ENCODE measurements at regions not wholly inside any gene's neighbourhood (a gene's known extent, or its start where the extent isn't known, plus 50 kb on each side); places are given as distances from the start of the nearest gene placed in this dataset.
"Not testable (repeated sequence)": the region's sequence is repeated elsewhere in the genome, so short reads cannot be mapped to it uniquely, and the experiment has no call there.

DNA sequence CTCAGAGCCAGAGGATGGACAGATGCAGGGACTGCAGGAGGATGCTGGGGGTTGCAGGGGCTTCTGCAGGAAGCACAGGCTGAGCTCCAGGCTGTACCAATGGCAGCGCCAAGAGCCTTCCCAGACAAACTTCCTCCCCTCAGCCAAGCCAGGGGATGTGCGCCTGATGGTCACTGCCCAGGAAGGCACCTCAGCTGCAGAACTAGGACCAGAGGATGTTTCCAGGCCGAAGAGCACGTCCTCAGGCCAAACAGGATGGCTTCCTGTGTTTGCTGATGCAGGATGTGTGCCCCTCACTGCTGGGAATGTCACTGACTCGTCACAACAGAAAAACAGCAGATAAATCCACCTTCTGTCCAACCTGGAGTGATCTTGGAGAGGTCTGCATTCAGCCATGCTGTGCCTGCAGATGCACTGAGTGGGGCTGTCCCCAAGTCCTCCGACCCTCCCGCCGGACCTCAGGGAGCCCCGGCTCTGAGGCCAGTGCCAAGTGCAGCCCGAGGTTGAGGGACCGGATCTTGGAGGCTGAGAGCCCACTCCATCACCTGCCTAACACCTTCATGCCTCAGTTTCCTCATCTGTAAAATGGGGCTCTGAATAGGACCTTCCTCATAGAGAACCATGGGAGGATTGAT, 152.5 kb upstream of the CHST15 start:
- Histone ChIP-seq H3K36me3 (replicated peaks; ENCODE audit: control insufficient read depth, insufficient read depth, low read length) (no peaks in the 10 kb centered on the region), H3K27me3 (ENCODE audit: control insufficient read depth, insufficient read depth, low read length) (no peaks in the 10 kb centered on the region), H3K4me3 (ENCODE audit: insufficient read depth, low read depth, low read length) (no peak overlapping the region)
- DNase-seq, result no peak

DNA sequence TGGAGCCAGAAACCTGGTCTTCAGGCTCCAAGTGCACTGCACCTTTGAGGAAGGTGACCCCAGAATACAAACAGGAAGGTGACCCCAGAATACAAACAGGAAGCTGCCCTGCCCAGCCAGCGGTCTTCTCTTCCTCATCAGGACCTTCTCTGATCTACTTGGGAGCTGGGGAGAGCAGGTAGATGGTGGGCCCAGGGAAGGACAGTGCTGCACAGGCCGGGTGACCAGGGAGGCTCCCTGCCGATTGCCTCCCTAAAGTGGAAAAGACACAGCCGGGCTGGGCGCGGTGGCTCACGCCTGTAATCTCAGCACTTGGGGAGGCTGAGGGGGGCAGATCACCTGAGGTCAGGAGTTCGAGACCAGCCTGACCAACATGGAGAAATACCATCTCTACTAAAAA, 151.8 kb upstream of the CHST15 start:
- no peaks in the 10 kb centered on the region for H3K36me3 ChIP-seq (replicated peaks; ENCODE audit: control insufficient read depth, insufficient read depth, low read length)
- DNase-seq, result no peak
- H3K27me3 ChIP-seq (ENCODE audit: control insufficient read depth, insufficient read depth, low read length), result no peaks in the 10 kb centered on the region
- H3K4me3 ChIP-seq (ENCODE audit: insufficient read depth, low read depth, low read length), result no peak overlapping the region

DNA sequence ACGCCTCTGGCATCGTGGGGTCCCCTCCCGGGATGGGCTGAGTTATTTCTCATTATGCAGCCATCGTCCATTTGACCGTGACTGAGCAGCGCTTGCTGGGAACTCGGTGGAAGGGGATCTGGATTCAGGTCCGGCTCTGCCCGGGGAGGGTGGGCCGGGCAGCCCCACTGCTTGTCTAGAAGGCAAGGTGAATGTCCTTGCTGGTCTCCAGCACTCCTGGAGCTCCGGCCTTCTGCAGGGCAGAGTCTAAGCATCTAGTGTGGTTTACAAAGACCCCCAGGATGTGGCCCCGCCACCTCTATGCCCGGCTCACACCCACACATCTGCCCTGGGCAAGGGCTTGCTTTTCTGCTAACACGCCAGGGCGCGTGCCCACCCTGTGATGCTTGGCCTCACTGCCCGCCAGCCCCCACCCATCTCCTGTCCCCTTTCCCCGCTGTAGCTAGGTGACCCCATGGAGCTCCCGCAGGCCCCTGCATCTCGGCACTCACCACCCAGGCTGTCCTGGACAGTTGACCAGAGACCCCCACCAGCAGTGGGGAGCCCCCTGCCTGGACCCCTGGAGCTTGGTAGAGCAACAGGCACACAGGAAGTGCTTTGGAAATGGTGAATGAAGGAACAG, 151.0 kb upstream of the CHST15 start:
- no peak overlapping the region for H3K4me3 ChIP-seq (ENCODE audit: insufficient read depth, low read depth, low read length)
- no peaks in the 10 kb centered on the region for H3K36me3 ChIP-seq (replicated peaks; ENCODE audit: control insufficient read depth, insufficient read depth, low read length)
- DNase-seq, result no peak
- no peaks in the 10 kb centered on the region for H3K27me3 ChIP-seq (ENCODE audit: control insufficient read depth, insufficient read depth, low read length)

DNA sequence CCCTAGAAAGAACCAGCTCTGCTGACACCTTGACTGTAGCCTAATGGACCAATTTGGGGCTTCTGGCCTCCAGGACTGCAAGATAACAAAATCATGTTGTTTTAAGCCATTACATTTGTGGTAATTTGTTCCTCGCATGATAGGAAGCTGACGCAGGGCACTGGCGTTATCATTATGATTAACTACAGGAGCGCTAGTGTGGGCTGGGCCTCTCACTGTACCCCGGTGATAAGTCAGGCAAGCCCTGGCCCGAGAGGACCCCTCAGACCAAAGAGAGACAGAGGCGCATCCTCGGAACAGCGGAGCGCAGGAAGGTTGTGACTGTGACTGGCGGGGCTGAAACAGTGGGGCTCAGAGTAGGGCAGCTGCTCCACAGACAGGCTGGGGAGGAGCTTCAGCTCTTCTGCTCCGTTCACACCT, 150.3 kb upstream of the CHST15 start:
- H3K4me3 ChIP-seq (ENCODE audit: insufficient read depth, low read depth, low read length), result no peak overlapping the region

DNA sequence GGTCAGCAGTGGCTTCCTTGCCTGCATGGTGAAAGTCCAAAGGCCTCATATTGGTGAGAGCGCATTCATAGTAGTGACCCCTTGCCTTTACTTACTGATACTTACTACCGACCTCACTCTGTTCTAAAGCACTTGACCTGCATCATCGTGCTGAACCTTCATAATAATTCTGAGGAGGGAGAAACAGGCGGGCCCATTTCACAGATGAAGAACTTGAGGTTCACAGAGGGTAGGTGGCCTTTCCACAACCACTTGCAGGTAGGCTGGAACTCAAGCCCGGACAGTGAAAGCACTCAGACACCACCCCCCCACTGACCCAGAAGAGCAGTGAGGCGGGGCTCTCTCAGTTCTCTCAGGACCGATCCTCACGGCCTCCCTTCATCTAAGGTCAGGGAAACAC, 149.4 kb upstream of the CHST15 start:
- Histone ChIP-seq H3K36me3 (replicated peaks; ENCODE audit: control insufficient read depth, insufficient read depth, low read length) (no peaks in the 10 kb centered on the region), H3K27me3 (ENCODE audit: control insufficient read depth, insufficient read depth, low read length) (no peaks in the 10 kb centered on the region), H3K4me3 (ENCODE audit: insufficient read depth, low read depth, low read length) (no peak overlapping the region)
- DNase-seq, result no peak

More for the DNA sequence above, 150.3 kb upstream of the CHST15 start:
- Histone ChIP-seq H3K27me3 (ENCODE audit: control insufficient read depth, insufficient read depth, low read length) (no peaks in the 10 kb centered on the region), H3K36me3 (replicated peaks; ENCODE audit: control insufficient read depth, insufficient read depth, low read length) (no peaks in the 10 kb centered on the region)
- no peak for DNase-seq

DNA sequence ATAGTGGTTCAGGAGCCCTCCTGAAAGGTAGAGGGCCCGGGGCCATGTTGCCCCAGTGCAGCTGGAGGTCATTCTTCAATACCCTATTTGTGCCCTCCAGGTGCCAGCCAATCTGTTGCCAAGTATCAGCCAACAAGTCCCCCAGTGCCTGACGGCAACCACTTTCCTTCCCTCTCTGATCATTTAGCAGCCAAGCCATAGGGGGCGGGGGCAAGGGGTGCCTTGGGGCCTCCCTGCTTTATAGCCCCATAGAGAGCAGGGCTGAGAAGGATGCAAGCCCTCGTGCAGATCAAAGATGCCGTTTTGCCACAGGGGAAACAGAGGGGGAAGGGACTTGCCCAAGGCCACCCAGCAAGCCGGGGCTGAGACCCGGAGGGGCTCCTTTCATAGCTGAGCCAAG, 149.0 kb upstream of the CHST15 start:
- Histone ChIP-seq H3K27me3 (ENCODE audit: control insufficient read depth, insufficient read depth, low read length) (no peaks in the 10 kb centered on the region), H3K36me3 (replicated peaks; ENCODE audit: control insufficient read depth, insufficient read depth, low read length) (no peaks in the 10 kb centered on the region), H3K4me3 (ENCODE audit: insufficient read depth, low read depth, low read length) (no peak overlapping the region)
- DNase-seq, result no peak

DNA sequence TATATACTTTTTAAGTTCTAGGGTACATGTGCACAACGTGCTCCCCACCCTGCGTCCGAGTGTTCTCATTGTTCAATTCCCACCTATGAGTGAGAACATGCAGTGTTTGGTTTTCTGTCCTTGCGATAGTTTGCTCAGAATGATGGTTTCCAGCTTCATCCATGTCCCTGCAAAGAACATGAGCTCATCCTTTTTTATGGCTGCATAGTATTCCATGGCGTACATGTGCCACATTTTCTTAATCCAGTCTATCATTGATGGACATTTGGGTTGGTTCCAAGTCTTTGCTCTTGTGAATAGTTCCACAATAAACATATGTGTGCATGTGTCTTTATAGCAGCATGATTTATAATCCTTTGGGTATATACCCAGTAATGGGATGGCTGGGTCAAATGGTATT, 148.1 kb upstream of the CHST15 start:
- DNase-seq; H3K4me3 ChIP-seq (ENCODE audit: insufficient read depth, low read depth, low read length); H3K36me3 ChIP-seq (replicated peaks; ENCODE audit: control insufficient read depth, insufficient read depth, low read length); H3K27me3 ChIP-seq (ENCODE audit: control insufficient read depth, insufficient read depth, low read length): not testable (repeated sequence)

DNA sequence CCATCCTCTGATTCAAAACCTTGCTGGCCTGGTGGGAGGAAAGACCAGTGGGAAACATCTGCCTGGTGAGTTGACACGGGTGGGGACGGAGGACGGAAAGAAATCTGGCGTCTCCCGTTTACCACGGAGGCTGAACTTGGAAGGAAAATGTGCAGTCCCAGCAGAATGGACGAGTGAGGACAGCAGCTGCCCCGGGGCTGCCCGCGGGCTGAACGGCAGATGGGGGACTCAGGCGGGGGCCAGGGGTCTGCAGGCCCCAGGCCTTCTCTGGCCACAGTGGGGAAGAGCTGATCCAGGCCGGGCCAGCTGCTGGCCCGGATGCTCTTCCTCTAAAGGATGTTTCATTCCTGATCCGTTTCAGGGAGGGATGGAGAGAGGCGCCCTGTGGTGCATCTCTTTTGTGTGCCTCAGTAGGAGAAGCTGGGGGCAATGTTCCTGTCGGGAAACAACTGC, 147.5 kb upstream of the CHST15 start:
- H3K4me3 ChIP-seq (ENCODE audit: insufficient read depth, low read depth, low read length), result no peak overlapping the region
- no peaks in the 10 kb centered on the region for H3K36me3 ChIP-seq (replicated peaks; ENCODE audit: control insufficient read depth, insufficient read depth, low read length)
- DNase-seq, result peak; percentile 86
- H3K27me3 ChIP-seq (ENCODE audit: control insufficient read depth, insufficient read depth, low read length), result no peaks in the 10 kb centered on the region

DNA sequence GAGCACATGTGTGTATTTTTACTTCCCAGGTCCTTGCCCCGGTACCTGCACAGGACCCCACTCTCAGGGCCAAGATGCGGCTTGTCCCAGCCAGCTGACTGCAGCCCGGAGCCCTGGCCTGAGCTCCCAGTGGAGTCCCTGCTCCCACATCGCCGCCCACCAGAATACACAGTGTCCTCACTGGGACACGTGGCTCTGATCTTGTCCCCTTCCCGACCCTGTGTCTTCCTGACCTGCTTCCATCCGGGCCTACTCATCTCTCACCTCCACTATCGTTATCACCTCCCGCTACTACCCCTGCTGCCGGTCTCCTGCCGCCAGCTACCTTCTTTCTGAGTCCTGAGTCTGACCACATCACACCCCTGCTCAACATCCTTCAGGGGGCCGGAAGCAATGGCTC, 146.3 kb upstream of the CHST15 start:
- no peak overlapping the region for H3K4me3 ChIP-seq (ENCODE audit: insufficient read depth, low read depth, low read length)
- DNase-seq, result no peak
- H3K27me3 ChIP-seq (ENCODE audit: control insufficient read depth, insufficient read depth, low read length), result no peaks in the 10 kb centered on the region
- no peaks in the 10 kb centered on the region for H3K36me3 ChIP-seq (replicated peaks; ENCODE audit: control insufficient read depth, insufficient read depth, low read length)

DNA sequence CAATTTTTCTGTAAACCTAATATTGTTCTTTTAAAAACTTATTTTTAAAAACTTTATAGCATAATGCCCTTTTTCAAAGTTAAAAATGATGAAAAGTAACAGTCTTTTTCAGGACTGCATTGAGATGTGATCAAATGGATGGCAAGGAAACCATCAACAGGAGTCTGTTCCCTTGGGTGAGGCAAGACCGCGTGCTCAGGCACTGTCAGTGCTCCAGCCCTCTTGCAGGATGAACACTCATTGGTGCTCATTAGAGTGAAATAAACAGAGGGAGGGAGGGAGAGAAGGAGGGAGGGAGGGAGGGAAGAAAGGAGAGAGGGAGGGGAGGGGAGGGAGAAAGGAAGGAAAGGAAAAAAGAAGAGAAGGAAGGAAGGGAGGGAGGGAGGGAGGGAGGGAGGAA, 145.7 kb upstream of the CHST15 start:
- no peaks in the 10 kb centered on the region for H3K36me3 ChIP-seq (replicated peaks; ENCODE audit: control insufficient read depth, insufficient read depth, low read length)
- H3K27me3 ChIP-seq (ENCODE audit: control insufficient read depth, insufficient read depth, low read length), result no peaks in the 10 kb centered on the region
- DNase-seq, result no peak
- H3K4me3 ChIP-seq (ENCODE audit: insufficient read depth, low read depth, low read length), result no peak overlapping the region

DNA sequence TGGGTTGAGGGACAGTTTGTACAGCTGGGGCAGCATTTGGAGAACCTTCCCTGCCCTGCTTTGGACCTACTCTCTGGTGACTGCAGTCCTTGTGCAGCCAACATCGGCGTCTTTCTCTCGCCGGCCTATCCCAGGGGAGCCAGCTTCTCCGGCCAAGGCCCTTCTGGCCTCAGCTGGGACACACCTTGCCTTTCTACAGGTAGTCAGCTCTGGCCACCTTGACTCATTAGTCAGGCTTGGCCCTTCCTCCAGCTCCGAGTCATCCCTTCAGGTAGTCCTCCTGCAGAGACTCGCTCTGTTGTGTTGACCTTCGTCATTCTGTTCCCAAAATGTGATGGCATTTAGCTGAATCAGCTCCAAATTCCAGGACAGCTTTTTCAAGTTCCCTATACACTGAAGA, 145.0 kb upstream of the CHST15 start:
- no peak overlapping the region for H3K4me3 ChIP-seq (ENCODE audit: insufficient read depth, low read depth, low read length)
- H3K36me3 ChIP-seq (replicated peaks; ENCODE audit: control insufficient read depth, insufficient read depth, low read length), result no peaks in the 10 kb centered on the region
- DNase-seq, result no peak
- H3K27me3 ChIP-seq (ENCODE audit: control insufficient read depth, insufficient read depth, low read length), result no peaks in the 10 kb centered on the region; the same call in 1 of the 2 replicates

DNA sequence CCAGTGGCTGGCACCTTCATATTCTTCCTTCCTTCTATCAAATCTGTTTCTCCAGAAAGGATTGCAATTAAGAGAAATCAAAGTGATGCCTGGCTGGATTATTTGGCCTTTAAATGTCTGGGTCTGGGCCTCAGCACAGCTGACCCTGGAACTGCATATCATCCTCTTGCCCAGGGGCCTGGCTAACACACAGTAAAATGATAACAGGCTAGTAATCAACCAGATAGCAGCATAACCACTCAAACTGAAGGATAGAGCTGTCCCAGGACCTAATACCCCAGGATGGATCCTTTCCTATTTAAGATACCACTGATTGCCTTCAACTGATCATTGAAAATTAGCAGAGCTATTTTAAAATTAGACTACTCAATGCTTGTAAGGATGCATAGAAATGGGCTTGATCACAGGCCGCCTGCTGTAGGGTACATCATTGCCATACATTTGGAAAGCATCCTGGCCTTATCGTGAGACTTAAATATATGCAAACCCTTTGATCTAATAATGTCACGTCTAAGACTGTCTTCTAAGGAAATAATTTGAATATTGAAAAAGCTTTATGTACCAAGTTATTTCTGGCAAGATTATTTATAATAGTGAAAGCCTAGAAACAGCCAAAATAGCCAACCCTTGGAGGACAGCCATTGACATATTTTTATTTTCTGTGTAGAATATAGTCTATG, 144.0 kb upstream of the CHST15 start:
- Histone ChIP-seq H3K36me3 (replicated peaks; ENCODE audit: control insufficient read depth, insufficient read depth, low read length) (no peaks in the 10 kb centered on the region), H3K27me3 (ENCODE audit: control insufficient read depth, insufficient read depth, low read length) (no peaks in the 10 kb centered on the region; the same call in 1 of the 2 replicates), H3K4me3 (ENCODE audit: insufficient read depth, low read depth, low read length) (no peak overlapping the region)
- no peak for DNase-seq

DNA sequence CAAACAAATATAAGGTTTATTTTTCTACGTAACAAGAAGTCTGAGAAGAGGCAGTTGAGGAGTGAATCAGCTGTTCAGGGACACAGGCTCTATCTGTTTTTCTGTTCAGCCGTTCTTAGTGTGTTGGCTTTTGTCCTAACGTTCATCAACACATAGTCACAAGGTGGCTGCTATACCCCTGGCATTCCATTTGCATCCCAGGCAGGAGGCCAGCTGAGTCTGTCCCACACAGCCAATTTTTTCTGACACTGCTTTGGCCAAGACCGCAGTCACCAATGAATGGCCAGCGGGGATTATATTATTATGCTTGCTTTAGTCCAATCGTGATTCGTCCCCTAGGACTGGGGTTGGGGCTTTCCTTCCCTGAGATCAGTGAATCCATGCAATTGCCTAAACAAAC, 143.4 kb upstream of the CHST15 start:
- Histone ChIP-seq H3K27me3 (ENCODE audit: control insufficient read depth, insufficient read depth, low read length) (no peaks in the 10 kb centered on the region; the same call in 1 of the 2 replicates), H3K4me3 (ENCODE audit: insufficient read depth, low read depth, low read length) (no peak overlapping the region), H3K36me3 (replicated peaks; ENCODE audit: control insufficient read depth, insufficient read depth, low read length) (no peaks in the 10 kb centered on the region)
- no peak for DNase-seq

DNA sequence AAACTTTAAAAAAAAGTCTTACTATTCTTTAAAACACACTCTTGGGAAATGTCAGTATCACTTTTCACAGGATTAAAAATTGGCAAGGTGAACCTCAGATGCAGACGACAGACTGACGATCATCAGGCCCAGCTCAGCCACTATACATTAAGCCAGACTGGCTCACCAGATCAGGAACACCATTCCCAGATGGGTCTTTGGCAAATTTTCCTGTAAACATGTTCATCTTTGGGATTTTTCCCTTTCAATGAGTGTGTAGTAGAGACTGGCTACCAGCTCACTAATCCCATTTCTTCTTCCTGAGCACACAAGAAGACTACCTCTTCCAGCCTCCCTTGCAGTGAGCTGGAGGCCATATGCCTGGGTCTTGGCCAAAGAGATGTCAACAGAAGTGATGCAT, 142.7 kb upstream of the CHST15 start:
- no peak for DNase-seq
- no peaks in the 10 kb centered on the region for H3K36me3 ChIP-seq (replicated peaks; ENCODE audit: control insufficient read depth, insufficient read depth, low read length)
- no peak overlapping the region for H3K4me3 ChIP-seq (ENCODE audit: insufficient read depth, low read depth, low read length)
- no peaks in the 10 kb centered on the region; the same call in 1 of the 2 replicates for H3K27me3 ChIP-seq (ENCODE audit: control insufficient read depth, insufficient read depth, low read length)

DNA sequence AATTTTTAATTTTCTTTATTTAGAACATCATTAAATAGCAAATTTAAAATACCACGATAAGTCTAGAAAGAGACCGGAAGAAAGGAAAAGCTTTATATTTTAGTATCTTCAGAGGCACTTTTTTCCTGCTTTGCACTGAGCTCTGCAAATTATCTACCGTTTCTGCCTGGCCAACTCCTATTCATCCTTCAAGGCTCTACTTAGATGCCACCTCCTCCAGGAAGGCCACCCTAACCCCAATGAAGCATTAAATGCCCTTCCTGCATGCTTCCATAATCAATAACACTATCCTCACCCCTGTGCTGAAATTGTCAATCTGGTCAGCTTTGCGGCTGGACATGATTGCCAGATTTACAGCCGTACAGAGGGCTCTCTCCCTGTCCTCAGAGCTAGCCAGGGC, 141.8 kb upstream of the CHST15 start:
- Histone ChIP-seq H3K27me3 (ENCODE audit: control insufficient read depth, insufficient read depth, low read length) (no peaks in the 10 kb centered on the region; the same call in 1 of the 2 replicates), H3K36me3 (replicated peaks; ENCODE audit: control insufficient read depth, insufficient read depth, low read length) (no peaks in the 10 kb centered on the region), H3K4me3 (ENCODE audit: insufficient read depth, low read depth, low read length) (no peak overlapping the region)
- DNase-seq, result no peak
